Neuronal stem cell (in vitro differentiated cells): ENCODE measurements at regions not wholly inside any gene's neighbourhood (a gene's known extent, or its start where the extent isn't known, plus 50 kb on each side); places are given as distances from the start of the nearest gene placed in this dataset.
"Not testable (repeated sequence)": the region's sequence is repeated elsewhere in the genome, so short reads cannot be mapped to it uniquely, and the experiment has no call there.

Experiments used
- DNase-seq: peaks from one replicate; pipeline ENCODE4 v3.0.0-alpha.2; 2013; ENCODE audit warnings: low spot score
- H2AFZ ChIP-seq: one replicate; pipeline ENCODE4 v1.6.1; 2013; ENCODE audit warnings: mild to moderate bottlenecking, low read length, inconsistent platforms
- H2AK5ac ChIP-seq: 2 replicates; pipeline ENCODE4 v1.6.1; 2013; ENCODE audit warnings: low read depth, mild to moderate bottlenecking, inconsistent platforms, low read length, moderate library complexity, mixed read lengths
- H2BK120ac ChIP-seq: 2 replicates; pipeline ENCODE4 v1.6.1; 2013; ENCODE audit warnings: low read depth, mild to moderate bottlenecking, inconsistent platforms, low read length, moderate library complexity, mixed read lengths
- H2BK12ac ChIP-seq: one replicate; pipeline ENCODE4 v1.6.1; 2013; ENCODE audit warnings: low read length, inconsistent platforms
- H2BK15ac ChIP-seq: 2 replicates; pipeline ENCODE4 v1.6.1; 2013; ENCODE audit warnings: mild to moderate bottlenecking, low read length, inconsistent platforms, mixed read lengths
- H2BK5ac ChIP-seq: one replicate; pipeline ENCODE4 v1.6.1; 2013; ENCODE audit warnings: inconsistent platforms, mild to moderate bottlenecking, low read length, moderate library complexity
- H3K14ac ChIP-seq: one replicate; pipeline ENCODE4 v1.6.1; 2013; ENCODE audit warnings: low read length, inconsistent platforms
- H3K18ac ChIP-seq: 2 replicates; pipeline ENCODE4 v1.6.1; 2013; ENCODE audit warnings: low read length, inconsistent platforms
- H3K23ac ChIP-seq: 2 replicates; pipeline ENCODE4 v1.6.1; 2013; ENCODE audit warnings: low read depth, mild to moderate bottlenecking, mixed read lengths, low read length, inconsistent platforms; ENCODE audit not compliant: poor library complexity
- H3K27ac ChIP-seq: replicated peaks from 3 replicates; pipeline ENCODE4 v1.5.1; 2013; ENCODE audit warnings: low read length, inconsistent platforms
- H3K27me3 ChIP-seq, 3 experiments: 2 replicates each; pipeline ENCODE4 v1.6.1; 2013; ENCODE audit warnings: low read length in 3 of 3, mild to moderate bottlenecking in 2 of 3, inconsistent platforms in 1 of 3, low read depth in 1 of 3, mixed read lengths in 1 of 3, moderate library complexity in 1 of 3; ENCODE audit not compliant: control insufficient read depth in 3 of 3, insufficient read depth in 3 of 3
- H3K36me3 ChIP-seq, 2 donors: replicated peaks in 1 of 2; 2 replicates each; pipeline ENCODE4 v1.6.1; 2013; ENCODE audit warnings: low read length in 2 of 2; ENCODE audit not compliant: control insufficient read depth in 2 of 2, insufficient read depth in 2 of 2
- H3K4ac ChIP-seq: 2 replicates; pipeline ENCODE4 v1.6.1; 2013; ENCODE audit warnings: inconsistent platforms, mild to moderate bottlenecking, low read length, moderate library complexity
- H3K4me1 ChIP-seq, 2 donors: 1 replicate in 1 of 2; 2 replicates in 1 of 2; pipeline ENCODE4 v1.6.1; 2013; ENCODE audit warnings: low read length in 2 of 2, low read depth in 1 of 2; ENCODE audit not compliant: control insufficient read depth in 2 of 2, insufficient read depth in 1 of 2
- H3K4me2 ChIP-seq: one replicate; pipeline ENCODE4 v1.6.1; 2013; ENCODE audit warnings: mild to moderate bottlenecking, low read length, inconsistent platforms; ENCODE audit not compliant: insufficient read depth, poor library complexity, severe bottlenecking
- H3K4me3 ChIP-seq, 2 donors: 2 replicates each; pipeline ENCODE4 v1.5.1; 2013; ENCODE audit warnings: low read length in 2 of 2, mild to moderate bottlenecking in 2 of 2, inconsistent platforms in 1 of 2, moderate library complexity in 1 of 2
- H3K79me1 ChIP-seq: one replicate; pipeline ENCODE4 v1.6.1; 2013; ENCODE audit warnings: low read depth, mild to moderate bottlenecking, inconsistent platforms, low read length, moderate library complexity
- H3K9ac ChIP-seq: one replicate; pipeline ENCODE4 v1.6.1; 2013; ENCODE audit warnings: mild to moderate bottlenecking, low read depth, low read length, inconsistent platforms; ENCODE audit not compliant: poor library complexity
- H3K9me3 ChIP-seq, 2 donors: replicated peaks in 1 of 2; 2 replicates each; pipeline versions ENCODE3 to v1.6.1; 2013; ENCODE audit warnings: low read length in 2 of 2, mild to moderate bottlenecking in 2 of 2, inconsistent platforms in 1 of 2, low read depth in 1 of 2, mixed read lengths in 1 of 2, moderate library complexity in 1 of 2; ENCODE audit not compliant: control insufficient read depth in 2 of 2, insufficient read depth in 1 of 2
- H4K8ac ChIP-seq: one replicate; pipeline ENCODE4 v1.6.1; 2013; ENCODE audit warnings: low read depth, mild to moderate bottlenecking, inconsistent platforms, low read length, moderate library complexity
- H4K91ac ChIP-seq: one replicate; pipeline ENCODE4 v1.6.1; 2013; ENCODE audit warnings: low read length, low read depth, mild to moderate bottlenecking, inconsistent platforms; ENCODE audit not compliant: poor library complexity
- WGBS, 2 donors: extraction: QIAGEN DNeasy Blood & Tissue Kit; methylation state at CpG; one replicate each; pipeline ENCODE4 v1.1.7; 2013; ENCODE audit warnings: missing lambda C conversion rate in 2 of 2, mixed read lengths in 1 of 2; ENCODE audit not compliant: insufficient read length in 2 of 2, insufficient replicate concordance in 1 of 2; ENCODE audit errors: extremely low coverage in 2 of 2; 5-methylcytosine and 5-hydroxymethylcytosine counted together

DNA sequence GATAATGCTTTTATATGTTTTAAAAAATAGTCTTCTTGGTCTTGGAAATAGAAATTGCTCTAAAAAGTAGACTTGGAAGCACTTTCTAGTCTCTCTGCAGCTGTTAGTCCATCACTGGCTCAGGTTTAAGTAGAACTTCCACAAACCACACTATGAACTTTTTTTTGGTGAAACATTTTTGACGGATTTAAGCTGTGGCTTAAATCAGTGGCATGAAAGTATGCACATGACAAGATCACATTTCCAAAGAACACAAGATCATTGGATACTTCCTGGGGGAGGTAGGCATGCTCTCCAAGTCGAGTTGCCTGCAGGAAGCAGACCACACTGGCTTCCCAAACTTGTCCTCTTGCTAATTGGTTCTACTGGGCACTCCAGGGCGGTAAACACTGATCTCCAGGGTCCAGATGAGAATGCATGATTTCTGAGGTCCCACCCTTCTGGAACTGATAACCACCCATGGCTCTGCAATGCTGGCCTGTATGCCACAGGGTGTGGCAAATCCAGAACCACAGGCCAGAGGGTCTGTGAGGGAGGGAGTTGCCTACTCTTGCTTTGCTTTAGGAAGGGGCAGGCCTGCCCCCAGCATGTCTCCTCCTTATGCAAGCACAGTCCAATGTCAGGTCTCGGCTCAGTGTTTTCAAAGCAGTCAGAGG lies 331.9 kb upstream of the SFRP2 start:
- Histone ChIP-seq H4K8ac (no peak overlapping the region), H3K9me3 (no peaks in the 10 kb centered on the region), H2BK12ac (no peak overlapping the region), H3K4me1 (peaks cover 0 to 2% of the 10 kb centered on the region in 2 donors), H3K79me1 (no peaks in the 10 kb centered on the region), H3K27me3 (no peaks in the 10 kb centered on the region), H3K4ac (no peak overlapping the region), H3K9ac (no peak overlapping the region), H2AK5ac (no peak overlapping the region), H3K4me3 (no peak overlapping the region), H3K27ac (no peak overlapping the region), H2BK5ac (no peak overlapping the region), H2AFZ (no peak overlapping the region), H3K23ac (no peak overlapping the region), H3K14ac (no peak overlapping the region), H2BK15ac (no peak overlapping the region), H3K4me2 (no peak overlapping the region), H2BK120ac (no peak overlapping the region), H4K91ac (no peak overlapping the region), H3K36me3 (no peaks in the 10 kb centered on the region), H3K18ac (peak overlapping the region; percentile 60)
- no peak for DNase-seq
- no CpG with 5 or more reads among the region's 4 CpGs for WGBS, 2 donors

GRCh38 chr4:154120006-154120676 lies 331.3 kb upstream of the SFRP2 start:
- no peak overlapping the region for H3K23ac ChIP-seq
- no peaks in the 10 kb centered on the region for H3K9me3 ChIP-seq
- H3K27me3 ChIP-seq, result no peaks in the 10 kb centered on the region
- no peak overlapping the region for H3K4me3 ChIP-seq
- no peak overlapping the region for H3K18ac ChIP-seq
- H3K4ac ChIP-seq, result no peak overlapping the region
- no peak overlapping the region for H2BK5ac ChIP-seq
- H3K36me3 ChIP-seq, result no peaks in the 10 kb centered on the region
- no peak overlapping the region for H2BK120ac ChIP-seq
- peaks cover 2% of the 10 kb centered on the region for H3K79me1 ChIP-seq
- no peak overlapping the region for H4K91ac ChIP-seq
- H4K8ac ChIP-seq, result no peak overlapping the region
- WGBS, 2 donors, result no CpG with 5 or more reads among the region's 5 CpGs
- no peak overlapping the region for H3K27ac ChIP-seq
- H3K9ac ChIP-seq, result no peak overlapping the region
- DNase-seq, result no peak
- H3K14ac ChIP-seq, result no peak overlapping the region
- H3K4me2 ChIP-seq, result no peak overlapping the region
- no peak overlapping the region for H2AFZ ChIP-seq
- no peak overlapping the region for H2BK12ac ChIP-seq
- H2AK5ac ChIP-seq, result no peak overlapping the region
- H2BK15ac ChIP-seq, result no peak overlapping the region
- peaks cover 0 to 2% of the 10 kb centered on the region in 2 donors for H3K4me1 ChIP-seq

GRCh38 chr4:154119317-154119716 lies 330.4 kb upstream of the SFRP2 start:
- no peak overlapping the region for H2BK5ac ChIP-seq
- H3K23ac ChIP-seq, result no peak overlapping the region
- H3K4ac ChIP-seq, result no peak overlapping the region
- DNase-seq, result no peak
- H3K27me3 ChIP-seq, result no peaks in the 10 kb centered on the region
- H3K14ac ChIP-seq, result no peak overlapping the region
- no peak overlapping the region for H2AK5ac ChIP-seq
- no peaks in the 10 kb centered on the region for H3K36me3 ChIP-seq
- H3K4me3 ChIP-seq, result no peak overlapping the region
- no peak overlapping the region for H4K8ac ChIP-seq
- H3K9me3 ChIP-seq, result no peaks in the 10 kb centered on the region
- no peak overlapping the region for H2BK15ac ChIP-seq
- H2BK12ac ChIP-seq, result no peak overlapping the region
- peaks cover 0 to 2% of the 10 kb centered on the region in 2 donors for H3K4me1 ChIP-seq
- H2AFZ ChIP-seq, result no peak overlapping the region
- H3K9ac ChIP-seq, result no peak overlapping the region
- H4K91ac ChIP-seq, result no peak overlapping the region
- no peak overlapping the region for H3K18ac ChIP-seq
- WGBS, 2 donors, result no CpG with 5 or more reads among the region's 5 CpGs
- H3K4me2 ChIP-seq, result no peak overlapping the region
- no peak overlapping the region for H2BK120ac ChIP-seq
- peaks cover 2% of the 10 kb centered on the region for H3K79me1 ChIP-seq
- H3K27ac ChIP-seq, result no peak overlapping the region

GRCh38 chr4:154117726-154118125 lies 328.8 kb upstream of the SFRP2 start:
- H4K8ac ChIP-seq, DNase-seq, H3K9ac ChIP-seq, H3K23ac ChIP-seq, H2AFZ ChIP-seq, H2BK120ac ChIP-seq, H3K18ac ChIP-seq, H3K4ac ChIP-seq, H3K14ac ChIP-seq, H3K4me3 ChIP-seq, H2AK5ac ChIP-seq, H2BK5ac ChIP-seq, H3K79me1 ChIP-seq, H3K9me3 ChIP-seq, H3K27ac ChIP-seq, H3K27me3 ChIP-seq, H3K4me2 ChIP-seq, H2BK12ac ChIP-seq, H3K36me3 ChIP-seq, H2BK15ac ChIP-seq, H3K4me1 ChIP-seq, H4K91ac ChIP-seq: not testable (repeated sequence)
- no CpG with 5 or more reads among the region's 9 CpGs for WGBS, 2 donors
